ENCODE measurements at regions not wholly inside any gene's neighbourhood (a gene's known extent, or its start where the extent isn't known, plus 50 kb on each side); places are given as distances from the start of the nearest gene placed in this dataset.

DNA sequence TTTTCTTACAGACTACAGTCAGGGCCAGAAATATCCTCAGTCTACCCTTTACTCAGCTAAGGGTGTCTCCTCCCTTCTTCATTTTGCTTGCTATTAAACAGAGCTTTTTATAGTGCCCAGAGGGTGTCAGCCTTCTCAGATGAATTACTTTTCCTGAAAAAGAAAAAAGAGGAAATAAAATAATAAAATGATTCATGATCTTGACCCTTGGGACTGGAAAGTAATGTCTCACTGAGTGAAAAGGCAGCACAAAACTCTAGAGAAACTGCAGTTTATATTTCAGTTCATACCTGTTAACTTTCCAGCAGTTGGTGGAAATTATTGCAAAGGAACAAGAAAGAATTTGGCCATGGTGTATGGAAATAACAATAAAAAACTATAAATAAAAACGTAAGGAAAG is 170.6 kb downstream of the IBTK start:
- TF ChIP-seq, protein P1, sequence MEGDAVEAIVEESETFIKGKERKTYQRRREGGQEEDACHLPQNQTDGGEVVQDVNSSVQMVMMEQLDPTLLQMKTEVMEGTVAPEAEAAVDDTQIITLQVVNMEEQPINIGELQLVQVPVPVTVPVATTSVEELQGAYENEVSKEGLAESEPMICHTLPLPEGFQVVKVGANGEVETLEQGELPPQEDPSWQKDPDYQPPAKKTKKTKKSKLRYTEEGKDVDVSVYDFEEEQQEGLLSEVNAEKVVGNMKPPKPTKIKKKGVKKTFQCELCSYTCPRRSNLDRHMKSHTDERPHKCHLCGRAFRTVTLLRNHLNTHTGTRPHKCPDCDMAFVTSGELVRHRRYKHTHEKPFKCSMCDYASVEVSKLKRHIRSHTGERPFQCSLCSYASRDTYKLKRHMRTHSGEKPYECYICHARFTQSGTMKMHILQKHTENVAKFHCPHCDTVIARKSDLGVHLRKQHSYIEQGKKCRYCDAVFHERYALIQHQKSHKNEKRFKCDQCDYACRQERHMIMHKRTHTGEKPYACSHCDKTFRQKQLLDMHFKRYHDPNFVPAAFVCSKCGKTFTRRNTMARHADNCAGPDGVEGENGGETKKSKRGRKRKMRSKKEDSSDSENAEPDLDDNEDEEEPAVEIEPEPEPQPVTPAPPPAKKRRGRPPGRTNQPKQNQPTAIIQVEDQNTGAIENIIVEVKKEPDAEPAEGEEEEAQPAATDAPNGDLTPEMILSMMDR (IDR thresholded peaks at IDR 0.05; ENCODE audit: insufficient read depth, low read length, poor library complexity, severe bottlenecking) = no peak
- no peaks in the 10 kb centered on the region for H3K36me3 ChIP-seq (ENCODE audit: control insufficient read depth, insufficient read depth, low read length)
- H3K4me3 ChIP-seq (ENCODE audit: low read depth, low read length) = no peak overlapping the region
- no peak for DNase-seq (ENCODE audit: low read depth)
- H3K27me3 ChIP-seq (ENCODE audit: control insufficient read depth, insufficient read depth, low read length) = no peaks in the 10 kb centered on the region

DNA sequence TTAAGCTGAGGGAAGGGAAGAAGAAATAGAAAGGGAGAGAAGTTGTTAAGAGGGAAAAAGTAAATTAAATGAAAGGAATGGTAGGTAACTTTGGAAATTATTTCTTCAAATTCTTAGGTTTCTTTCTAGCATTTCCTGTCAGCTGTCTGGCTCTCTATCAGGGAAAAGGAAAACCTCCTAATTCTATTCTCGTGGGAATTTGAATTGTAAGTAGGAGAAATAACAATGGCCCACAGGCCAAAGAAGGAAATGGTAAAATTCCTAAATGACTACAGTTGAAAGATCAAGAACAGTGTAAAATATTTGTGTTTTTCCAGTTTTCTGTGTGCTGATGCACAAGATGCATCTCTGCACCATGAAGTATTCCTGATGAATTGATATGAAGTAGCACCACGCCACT is 173.0 kb downstream of the IBTK start:
- H3K4me3 ChIP-seq (ENCODE audit: low read depth, low read length) = no peak overlapping the region
- H3K27me3 ChIP-seq (ENCODE audit: control insufficient read depth, insufficient read depth, low read length) = no peaks in the 10 kb centered on the region
- H3K36me3 ChIP-seq (ENCODE audit: control insufficient read depth, insufficient read depth, low read length) = no peaks in the 10 kb centered on the region
- TF ChIP-seq, protein P1 (IDR thresholded peaks at IDR 0.05; ENCODE audit: insufficient read depth, low read length, poor library complexity, severe bottlenecking) = no peak
- DNase-seq (ENCODE audit: low read depth) = no peak

- H3K27me3 ChIP-seq (ENCODE audit: control insufficient read depth, insufficient read depth, low read length) = no peaks in the 10 kb centered on the region
- DNase-seq (ENCODE audit: low read depth) = no peak
- TF ChIP-seq, protein P1 (IDR thresholded peaks at IDR 0.05; ENCODE audit: insufficient read depth, low read length, poor library complexity, severe bottlenecking) = no peak
- no peaks in the 10 kb centered on the region for H3K36me3 ChIP-seq (ENCODE audit: control insufficient read depth, insufficient read depth, low read length)
- no peak overlapping the region for H3K4me3 ChIP-seq (ENCODE audit: low read depth, low read length)
Observed at GRCh38 chr6:82073484-82073883, 174.1 kb downstream of the IBTK start.

DNA sequence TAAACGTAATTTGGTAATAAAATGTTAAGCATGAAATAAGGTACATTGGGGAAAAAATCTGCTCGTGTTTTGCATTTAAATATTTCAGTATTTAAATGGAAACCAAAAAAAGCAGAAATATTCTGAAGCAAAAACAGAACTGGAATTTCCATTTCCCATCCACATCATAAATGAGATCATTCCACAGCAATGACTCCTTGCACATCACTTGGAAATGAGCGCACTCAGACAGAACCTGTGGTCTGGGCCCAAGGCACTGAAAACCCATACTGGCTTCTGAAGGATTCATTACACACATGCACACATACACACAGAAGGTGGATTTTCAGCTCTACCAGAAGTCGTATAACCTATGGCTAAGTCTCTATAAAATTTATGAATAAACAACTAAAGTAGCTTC is 174.8 kb downstream of the IBTK start:
- TF ChIP-seq, protein P1 (IDR thresholded peaks at IDR 0.05; ENCODE audit: insufficient read depth, low read length, poor library complexity, severe bottlenecking) = no peak
- DNase-seq (ENCODE audit: low read depth) = peak; percentile 76
- no peak overlapping the region for H3K4me3 ChIP-seq (ENCODE audit: low read depth, low read length)
- no peaks in the 10 kb centered on the region for H3K36me3 ChIP-seq (ENCODE audit: control insufficient read depth, insufficient read depth, low read length)
- no peaks in the 10 kb centered on the region for H3K27me3 ChIP-seq (ENCODE audit: control insufficient read depth, insufficient read depth, low read length)

DNA sequence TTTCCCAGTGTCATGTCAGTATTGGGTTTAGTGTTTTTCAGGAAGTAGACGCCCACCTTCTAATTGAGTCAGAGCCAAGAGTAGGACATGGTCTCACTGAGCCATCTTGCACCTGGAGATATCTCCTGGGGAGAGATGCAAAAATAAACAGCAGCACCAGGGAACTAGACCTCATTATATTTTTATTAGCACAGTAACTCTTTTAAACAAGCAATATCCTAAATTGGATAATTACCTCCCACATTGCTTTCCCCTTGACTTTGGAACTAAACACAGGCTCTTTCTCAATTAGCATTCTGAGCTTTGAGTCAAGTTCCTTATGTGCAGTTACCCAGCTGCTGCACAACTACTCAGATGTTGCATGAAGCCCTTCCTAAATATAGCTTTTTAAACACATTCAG is 175.4 kb downstream of the IBTK start:
- Histone ChIP-seq H3K27me3 (ENCODE audit: control insufficient read depth, insufficient read depth, low read length) (no peaks in the 10 kb centered on the region), H3K4me3 (ENCODE audit: low read depth, low read length) (no peak overlapping the region), H3K36me3 (ENCODE audit: control insufficient read depth, insufficient read depth, low read length) (no peaks in the 10 kb centered on the region)
- TF ChIP-seq, protein P1 (IDR thresholded peaks at IDR 0.05; ENCODE audit: insufficient read depth, low read length, poor library complexity, severe bottlenecking) = no peak
- DNase-seq (ENCODE audit: low read depth) = no peak

GRCh38 chr6:82068721-82069120 is 178.8 kb downstream of the IBTK start:
- Histone ChIP-seq H3K36me3 (ENCODE audit: control insufficient read depth, insufficient read depth, low read length) (no peaks in the 10 kb centered on the region), H3K4me3 (ENCODE audit: low read depth, low read length) (no peak overlapping the region), H3K27me3 (ENCODE audit: control insufficient read depth, insufficient read depth, low read length) (no peaks in the 10 kb centered on the region)
- DNase-seq (ENCODE audit: low read depth) = no peak
- TF ChIP-seq, protein P1 (IDR thresholded peaks at IDR 0.05; ENCODE audit: insufficient read depth, low read length, poor library complexity, severe bottlenecking) = no peak
